Natural killer cell (primary cell): ENCODE measurements at regions not wholly inside any gene's neighbourhood (a gene's known extent, or its start where the extent isn't known, plus 50 kb on each side); places are given as distances from the start of the nearest gene placed in this dataset.

Source experiments
- ATAC-seq, 3 donors: fragments of 150-1000 bp in 2 of 3; fragments of 200-7000 bp in 1 of 3; cut with Tn5 transposase; 1 replicate in 1 of 3; 2 replicates in 2 of 3; pipeline ENCODE4 v1.10.0; 2021; ENCODE audit warnings: mild to moderate bottlenecking in 2 of 3, moderate library complexity in 2 of 3
- DNase-seq, 2 donors: peaks; one replicate each; pipeline versions ENCODE4 v3.0.0 to v3.0.0-alpha.2; 2013 to 2021; ENCODE audit warnings: mixed read lengths in 1 of 2
- H3K27ac ChIP-seq: one replicate; pipeline ENCODE4 v1.5.1; 2013; ENCODE audit warnings: mild to moderate bottlenecking, low read length
- H3K27me3 ChIP-seq: one replicate; pipeline ENCODE4 v1.6.1; 2013; ENCODE audit warnings: low read length; ENCODE audit not compliant: control insufficient read depth, insufficient read depth
- H3K36me3 ChIP-seq: one replicate; pipeline ENCODE4 v1.6.1; 2013; ENCODE audit warnings: low read length; ENCODE audit not compliant: control insufficient read depth, insufficient read depth
- H3K4me1 ChIP-seq: one replicate; pipeline ENCODE4 v1.6.1; 2013; ENCODE audit warnings: low read length; ENCODE audit not compliant: control insufficient read depth, insufficient read depth
- H3K4me3 ChIP-seq: one replicate; pipeline ENCODE4 v1.5.1; 2013; ENCODE audit warnings: low read length
- H3K9me3 ChIP-seq: one replicate; pipeline ENCODE4 v1.6.1; 2013; ENCODE audit warnings: low read length; ENCODE audit not compliant: control insufficient read depth, insufficient read depth
- H3K27ac Mint-ChIP-seq, 2 donors: one replicate each; pipeline ENCODE4 v1.8.0; 2022; ENCODE audit warnings: mild to moderate bottlenecking in 2 of 2, mixed read lengths in 2 of 2, moderate library complexity in 1 of 2
- H3K27me3 Mint-ChIP-seq, 2 donors: one replicate each; pipeline ENCODE4 v1.8.0; 2022; ENCODE audit warnings: low read depth in 2 of 2, mixed read lengths in 2 of 2
- H3K36me3 Mint-ChIP-seq: one replicate; pipeline ENCODE4 v1.8.0; 2022; ENCODE audit warnings: mixed read lengths
- H3K4me1 Mint-ChIP-seq, 2 donors: one replicate each; pipeline ENCODE4 v1.8.0; 2022; ENCODE audit warnings: mixed read lengths in 2 of 2
- H3K4me3 Mint-ChIP-seq: one replicate; pipeline ENCODE4 v1.8.0; 2022; ENCODE audit warnings: mild to moderate bottlenecking, moderate library complexity, mixed read lengths
- H3K9me3 Mint-ChIP-seq, 2 donors: one replicate each; pipeline ENCODE4 v1.8.0; 2022; ENCODE audit warnings: mixed read lengths in 2 of 2
- WGBS: methylation state at CpG from one replicate; pipeline ENCODE4 v1.1.7; 2013; ENCODE audit warnings: missing lambda C conversion rate; ENCODE audit not compliant: insufficient coverage; 5-methylcytosine and 5-hydroxymethylcytosine counted together
- intact Hi-C: fragments of 100-400 bp; cut with micrococcal nuclease; formaldehyde crosslinking; loops from one replicate; pipeline ENCODE4 v1.14.2; 2022
- TF ChIP-seq, protein P1 (sequence below): fragments of 200-600 bp; IDR thresholded peaks from one replicate; pipeline ENCODE4 v1.8.0; 2022; ENCODE audit warnings: antibody characterized with exemption

DNA sequence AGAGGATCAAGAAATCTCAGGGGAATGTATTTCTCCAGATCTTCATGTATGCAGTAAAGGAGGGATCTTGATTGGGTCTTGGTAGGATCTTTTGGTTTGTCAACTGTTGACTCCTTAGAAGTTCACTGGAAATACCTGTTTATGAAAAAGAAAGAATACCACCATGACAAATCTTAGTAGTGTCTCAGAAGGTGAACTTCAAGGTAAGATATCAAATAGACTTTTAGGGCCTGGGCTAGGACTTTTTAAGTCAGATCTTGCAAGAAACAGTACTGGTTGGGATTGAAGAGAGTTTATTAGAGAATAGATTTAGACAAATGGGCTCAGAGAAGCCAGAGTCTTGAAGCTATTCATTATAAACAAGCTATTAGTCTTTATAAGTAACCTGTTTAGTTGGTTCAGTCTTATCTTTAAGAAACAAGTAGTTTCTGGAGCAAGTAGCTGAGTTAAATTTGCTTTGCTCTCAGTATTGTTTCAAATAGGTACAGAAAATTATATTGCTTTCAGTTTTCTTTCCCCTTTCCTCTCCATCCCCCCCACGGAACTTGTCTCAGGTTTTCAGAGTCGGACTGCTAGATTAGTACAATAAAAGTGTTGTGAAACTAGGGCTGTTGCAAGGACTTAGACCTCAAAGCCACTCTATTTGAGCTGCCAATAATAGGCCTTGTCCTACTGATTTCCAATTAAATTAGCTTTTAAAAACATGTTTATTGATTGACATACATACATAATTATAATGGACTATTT, 529.1 kb upstream of the CITED2 start:
- Histone ChIP-seq H3K4me1 (no peaks in the 10 kb centered on the region), H3K27me3 (no peaks in the 10 kb centered on the region), H3K36me3 (no peaks in the 10 kb centered on the region), H3K4me3 (no peak overlapping the region), H3K9me3 (no peaks in the 10 kb centered on the region), H3K27ac (peak overlapping the region; percentile 43)
- peaks cover 0 to 14% of the 10 kb centered on the region in 2 donors for H3K4me1 Mint-ChIP-seq
- intact Hi-C loops: no loop called here
- DNase-seq (peak in 1 of 2 donors; percentile 4), ATAC-seq (peak; percentile 34 to 56 (median 52))
- no peaks in the 10 kb centered on the region for H3K9me3 Mint-ChIP-seq
- H3K27me3 Mint-ChIP-seq: peaks cover 0 to 8% of the 10 kb centered on the region in 2 donors
- H3K4me3 Mint-ChIP-seq: no peak overlapping the region
- TF ChIP-seq, protein P1, sequence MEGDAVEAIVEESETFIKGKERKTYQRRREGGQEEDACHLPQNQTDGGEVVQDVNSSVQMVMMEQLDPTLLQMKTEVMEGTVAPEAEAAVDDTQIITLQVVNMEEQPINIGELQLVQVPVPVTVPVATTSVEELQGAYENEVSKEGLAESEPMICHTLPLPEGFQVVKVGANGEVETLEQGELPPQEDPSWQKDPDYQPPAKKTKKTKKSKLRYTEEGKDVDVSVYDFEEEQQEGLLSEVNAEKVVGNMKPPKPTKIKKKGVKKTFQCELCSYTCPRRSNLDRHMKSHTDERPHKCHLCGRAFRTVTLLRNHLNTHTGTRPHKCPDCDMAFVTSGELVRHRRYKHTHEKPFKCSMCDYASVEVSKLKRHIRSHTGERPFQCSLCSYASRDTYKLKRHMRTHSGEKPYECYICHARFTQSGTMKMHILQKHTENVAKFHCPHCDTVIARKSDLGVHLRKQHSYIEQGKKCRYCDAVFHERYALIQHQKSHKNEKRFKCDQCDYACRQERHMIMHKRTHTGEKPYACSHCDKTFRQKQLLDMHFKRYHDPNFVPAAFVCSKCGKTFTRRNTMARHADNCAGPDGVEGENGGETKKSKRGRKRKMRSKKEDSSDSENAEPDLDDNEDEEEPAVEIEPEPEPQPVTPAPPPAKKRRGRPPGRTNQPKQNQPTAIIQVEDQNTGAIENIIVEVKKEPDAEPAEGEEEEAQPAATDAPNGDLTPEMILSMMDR: no peak
- no peaks in the 10 kb centered on the region for H3K36me3 Mint-ChIP-seq
- no peak overlapping the region for H3K27ac Mint-ChIP-seq
- WGBS: no CpG with 5 or more reads among the region's 2 CpGs

DNA sequence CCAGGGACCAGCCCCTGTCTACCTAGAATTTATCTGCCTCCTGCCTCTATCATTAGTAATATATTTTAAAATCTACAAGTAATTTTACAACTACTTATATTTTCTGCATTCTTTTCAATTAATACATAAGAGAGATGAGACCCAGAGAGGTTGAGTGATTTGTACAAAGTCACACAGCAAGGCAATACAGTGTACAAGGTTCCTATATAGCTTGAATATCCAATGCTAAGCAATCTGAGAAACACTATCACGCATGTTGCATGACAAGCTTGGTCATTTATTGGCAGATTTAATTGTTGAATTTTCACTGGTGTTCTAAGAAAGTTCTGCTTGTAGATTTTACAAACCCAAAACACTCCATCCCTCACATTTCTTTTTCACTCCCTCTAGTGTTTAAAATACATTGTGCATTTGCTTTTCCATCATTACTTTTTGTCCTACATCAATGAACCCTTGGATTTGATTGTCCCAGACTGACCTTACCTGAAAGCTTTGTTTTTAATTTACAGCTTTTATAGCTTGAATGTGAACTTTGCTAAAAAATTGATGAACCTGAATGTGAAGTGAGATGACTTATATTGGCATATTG, 520.9 kb upstream of the CITED2 start:
- no peak overlapping the region for H3K4me3 Mint-ChIP-seq
- H3K36me3 Mint-ChIP-seq: no peaks in the 10 kb centered on the region
- H3K4me1 Mint-ChIP-seq: no peaks in the 10 kb centered on the region
- Histone ChIP-seq H3K27me3 (no peaks in the 10 kb centered on the region), H3K36me3 (no peaks in the 10 kb centered on the region), H3K4me3 (no peak overlapping the region), H3K9me3 (no peaks in the 10 kb centered on the region), H3K27ac (no peak overlapping the region), H3K4me1 (no peaks in the 10 kb centered on the region)
- H3K27me3 Mint-ChIP-seq: peaks cover 0 to 8% of the 10 kb centered on the region in 2 donors
- WGBS: 80% methylated on average over 1 of the region's 1 CpG
- DNase-seq (no peak), ATAC-seq (no peak)
- TF ChIP-seq, protein P1: no peak
- no peaks in the 10 kb centered on the region for H3K9me3 Mint-ChIP-seq
- H3K27ac Mint-ChIP-seq: no peak overlapping the region
- intact Hi-C loops: no loop called here

DNA sequence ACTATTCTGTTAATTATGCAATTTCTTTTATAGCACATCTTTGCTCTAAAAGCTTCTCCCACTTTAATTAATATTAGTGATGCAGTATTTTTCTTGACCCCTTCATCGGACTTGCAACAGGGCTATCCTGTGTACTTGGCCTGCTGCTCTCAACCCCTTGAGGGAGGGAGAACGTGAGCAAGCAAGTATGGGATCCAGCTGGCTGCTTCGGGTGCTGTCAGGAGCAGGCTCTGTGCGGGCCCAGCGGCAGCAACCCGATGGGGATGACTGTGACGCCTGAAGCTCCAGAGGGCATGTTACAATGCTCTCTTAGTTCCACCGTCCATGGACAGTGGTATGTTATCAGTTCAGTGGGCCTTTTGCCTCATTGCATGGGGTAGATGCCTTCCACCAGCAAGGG, 519.8 kb upstream of the CITED2 start:
- Mint-ChIP-seq H3K9me3 (no peaks in the 10 kb centered on the region), H3K4me3 (no peak overlapping the region), H3K36me3 (no peaks in the 10 kb centered on the region), H3K27ac (no peak overlapping the region), H3K27me3 (no peaks in the 10 kb centered on the region), H3K4me1 (no peaks in the 10 kb centered on the region)
- Histone ChIP-seq H3K4me1 (no peaks in the 10 kb centered on the region), H3K4me3 (no peak overlapping the region), H3K9me3 (no peaks in the 10 kb centered on the region), H3K27ac (no peak overlapping the region), H3K27me3 (no peaks in the 10 kb centered on the region), H3K36me3 (no peaks in the 10 kb centered on the region)
- 85% methylated on average over 8 of the region's 8 CpGs for WGBS
- TF ChIP-seq, protein P1: no peak
- no peak for DNase-seq
- intact Hi-C loops: no loop called here
- no peak for ATAC-seq
